ENCODE measurements at regions not wholly inside any gene's neighbourhood (a gene's known extent, or its start where the extent isn't known, plus 50 kb on each side); places are given as distances from the start of the nearest gene placed in this dataset.
"Not testable (repeated sequence)": the region's sequence is repeated elsewhere in the genome, so short reads cannot be mapped to it uniquely, and the experiment has no call there.

- no peak for DNase-seq
Measured at GRCh38 chr9:129544761-129545160, 76.1 kb downstream of the C9orf50 start.

- no peak for DNase-seq
Measured at GRCh38 chr9:129542741-129543140, 78.2 kb downstream of the C9orf50 start.

GRCh38 chr9:129541270-129541669 lies 79.6 kb downstream of the C9orf50 start:
- DNase-seq, result no peak

- no peak for DNase-seq
Measured at GRCh38 chr9:129539446-129539845, 81.5 kb downstream of the C9orf50 start.

- DNase-seq, result not testable (repeated sequence)
Measured at GRCh38 chr9:129531860-129532402, 89.0 kb downstream of the C9orf50 start.

- DNase-seq, result not testable (repeated sequence)
Measured at GRCh38 chr9:129527955-129528354, 92.9 kb downstream of the C9orf50 start.

- no peak for DNase-seq
Measured at GRCh38 chr9:129525656-129526196, 95.2 kb downstream of the C9orf50 start.

- no peak for DNase-seq
Measured at GRCh38 chr9:129524582-129525270, 96.2 kb downstream of the C9orf50 start.

- no peak for DNase-seq
Measured at GRCh38 chr9:129523943-129524581, 96.8 kb downstream of the C9orf50 start.

- no peak for DNase-seq
Measured at GRCh38 chr9:129522351-129522750, 98.5 kb downstream of the C9orf50 start.

GRCh38 chr9:129520082-129520481 lies 100.8 kb downstream of the C9orf50 start:
- no peak for DNase-seq

- no peak for DNase-seq
Measured at GRCh38 chr9:129518074-129518473, 102.8 kb downstream of the C9orf50 start.

GRCh38 chr9:129517006-129517405 lies 103.9 kb downstream of the C9orf50 start:
- no peak for DNase-seq

- no peak for DNase-seq
Measured at GRCh38 chr9:129514891-129515290, 106.0 kb downstream of the C9orf50 start.

GRCh38 chr9:129514497-129514867 lies 106.4 kb downstream of the C9orf50 start:
- DNase-seq, result no peak

GRCh38 chr9:129513856-129514496 lies 106.9 kb downstream of the C9orf50 start:
- DNase-seq, result no peak

- no peak for DNase-seq
Measured at GRCh38 chr9:129513282-129513681, 107.6 kb downstream of the C9orf50 start.

GRCh38 chr9:129511285-129511900 lies 109.5 kb downstream of the C9orf50 start:
- DNase-seq, result no peak

GRCh38 chr9:129509533-129509928 lies 111.4 kb downstream of the C9orf50 start:
- no peak for DNase-seq

- DNase-seq, result no peak
Measured at GRCh38 chr9:129507805-129508204, 113.1 kb downstream of the C9orf50 start.

GRCh38 chr9:129506892-129507291 lies 114.0 kb downstream of the C9orf50 start:
- no peak for DNase-seq

GRCh38 chr9:129506041-129506440 lies 114.9 kb downstream of the C9orf50 start:
- DNase-seq, result no peak

- DNase-seq, result no peak
Measured at GRCh38 chr9:129505270-129505902, 115.5 kb downstream of the C9orf50 start.

Measured in NCI-H345 (cell line).